ENCODE measurements at regions not wholly inside any gene's neighbourhood (a gene's known extent, or its start where the extent isn't known, plus 50 kb on each side); places are given as distances from the start of the nearest gene placed in this dataset.

DNA sequence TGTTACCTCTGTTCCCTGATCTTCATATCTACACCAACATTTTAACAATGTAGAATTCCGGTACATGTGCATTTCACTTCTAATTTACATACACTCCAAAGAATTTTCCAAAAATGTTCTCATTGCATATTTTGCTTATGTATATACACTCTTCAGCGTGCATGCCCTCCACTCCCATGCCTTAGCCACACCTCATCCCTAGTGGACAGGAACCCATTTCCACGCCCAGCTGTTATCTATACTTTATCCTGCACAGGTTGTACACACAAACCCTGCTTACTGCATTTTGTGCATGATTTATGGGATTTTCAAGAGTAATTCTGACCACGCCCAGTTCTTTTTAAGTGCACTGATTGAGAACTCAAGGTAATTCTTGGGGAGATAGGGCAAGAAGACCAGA, 102.4 kb downstream of the TFAP2C start:
- no peaks in the 10 kb centered on the region; a peak in 2 of 5 replicates for H3K9me3 Mint-ChIP-seq
- Histone ChIP-seq H3K27me3 (ENCODE audit: insufficient read depth, low read length) (peaks cover 6% of the 10 kb centered on the region; the same call in 1 of the 2 replicates), H3K27ac (ENCODE audit: insufficient read length, low read depth, low read length) (no peak overlapping the region), H3K79me1 (ENCODE audit: insufficient read depth, low read depth, low read length, poor library complexity, severe bottlenecking) (no peaks in the 10 kb centered on the region), H2BK12ac (ENCODE audit: insufficient read length, low read depth, low read length) (no peak overlapping the region), H3K18ac (ENCODE audit: insufficient read length, low read depth, low read length) (no peak overlapping the region), H3K56ac (ENCODE audit: insufficient read length, low read depth, low read length) (no peak overlapping the region), H2BK15ac (ENCODE audit: low read depth, low read length) (no peak overlapping the region), H4K5ac (ENCODE audit: insufficient read length, low read depth, low read length) (no peak overlapping the region), H2AK5ac (ENCODE audit: insufficient read length, low read length) (no peak overlapping the region), H3K4me1 (ENCODE audit: insufficient read depth, low read length) (peaks cover 4% of the 10 kb centered on the region; the same call in 1 of the 2 replicates), H3K4ac (ENCODE audit: low read depth, low read length) (no peak overlapping the region), H3K14ac (ENCODE audit: insufficient read depth, low read length) (no peak overlapping the region), H4K91ac (ENCODE audit: insufficient read length, low read depth, low read length) (no peak overlapping the region), H3K23me2 (ENCODE audit: insufficient read length, low read depth, low read length, poor library complexity, severe bottlenecking) (no peaks in the 10 kb centered on the region), H3K9me3 (ENCODE audit: control insufficient read depth, low read depth, low read length) (no peaks in the 10 kb centered on the region), H3K79me2 (ENCODE audit: insufficient read depth, low read length) (no peaks in the 10 kb centered on the region), H3K9ac (ENCODE audit: extremely low read depth, insufficient read length, low read length) (no peak overlapping the region), H2BK120ac (ENCODE audit: low read depth, low read length, poor library complexity, severe bottlenecking) (no peak overlapping the region), H2BK20ac (ENCODE audit: low read depth, low read length, poor library complexity, severe bottlenecking) (no peak overlapping the region), H3K23ac (ENCODE audit: insufficient read length, low read depth, low read length) (no peak overlapping the region), H2BK5ac (ENCODE audit: insufficient read length, low read length) (no peak overlapping the region), H4K8ac (replicated peaks; ENCODE audit: insufficient read length, low read depth, low read length) (no peak overlapping the region), H3T11ph (ENCODE audit: low read length) (no peak overlapping the region), H4K20me1 (ENCODE audit: control insufficient read depth, insufficient read depth, insufficient read length) (no peaks in the 10 kb centered on the region), H3K4me2 (ENCODE audit: insufficient read depth, insufficient read length, low read length) (no peak overlapping the region), H2AFZ (ENCODE audit: low read length) (no peak overlapping the region)
- DNase-seq: no peak
- no peak for TF ChIP-seq CTCF (conservative IDR thresholded peaks at IDR 0.05)
- no peak overlapping the region for H3K4me3 Mint-ChIP-seq
- H3K27ac Mint-ChIP-seq: no peak overlapping the region; a peak in 1 of 7 replicates
- peaks cover 4% of the 10 kb centered on the region for H3K27me3 Mint-ChIP-seq (ENCODE audit: low read depth)
- WGBS (ENCODE audit: extremely low coverage, insufficient read length, low lambda C conversion rate): no CpG with 5 or more reads among the region's 4 CpGs
- H3K36me3 Mint-ChIP-seq (ENCODE audit: insufficient read depth in 1 of 3, low read depth in 3 of 3): no peaks in the 10 kb centered on the region; a peak in 1 of 7 replicates
- H3K4me1 Mint-ChIP-seq: peaks cover 39 to 40% of the 10 kb centered on the region in 2 experiments
